ENCODE measurements at regions not wholly inside any gene's neighbourhood (a gene's known extent, or its start where the extent isn't known, plus 50 kb on each side); places are given as distances from the start of the nearest gene placed in this dataset.
"Not testable (repeated sequence)": the region's sequence is repeated elsewhere in the genome, so short reads cannot be mapped to it uniquely, and the experiment has no call there.

DNA sequence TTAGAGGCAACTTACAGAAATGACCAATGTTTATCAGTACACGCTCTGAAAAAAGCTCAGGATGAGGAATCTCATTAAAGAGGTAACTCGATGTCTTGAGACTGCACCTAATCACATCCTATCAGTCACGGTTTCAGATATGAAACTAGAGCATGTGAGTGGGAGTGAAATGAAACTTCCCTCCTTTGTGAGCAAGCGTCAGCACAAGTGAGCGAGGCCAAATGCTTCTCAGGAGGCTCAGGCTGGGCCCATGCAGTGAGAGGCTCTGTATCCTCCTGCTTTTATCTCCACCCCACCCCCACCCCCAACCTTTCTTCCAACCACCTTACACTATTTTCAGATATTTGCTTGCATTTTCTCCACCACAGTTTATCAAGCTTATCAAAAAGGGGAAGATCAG lies 140.8 kb upstream of the RIMS1 start:
- ATAC-seq = no peak
- Mint-ChIP-seq H3K36me3 (no peaks in the 10 kb centered on the region), H3K27ac (no peak overlapping the region), H3K4me1 (no peaks in the 10 kb centered on the region), H3K4me3 (no peak overlapping the region), H3K9me3 (peaks cover 2% of the 10 kb centered on the region)
- DNase-seq (ENCODE audit: low spot score in 2 of 2) = no peak

DNA sequence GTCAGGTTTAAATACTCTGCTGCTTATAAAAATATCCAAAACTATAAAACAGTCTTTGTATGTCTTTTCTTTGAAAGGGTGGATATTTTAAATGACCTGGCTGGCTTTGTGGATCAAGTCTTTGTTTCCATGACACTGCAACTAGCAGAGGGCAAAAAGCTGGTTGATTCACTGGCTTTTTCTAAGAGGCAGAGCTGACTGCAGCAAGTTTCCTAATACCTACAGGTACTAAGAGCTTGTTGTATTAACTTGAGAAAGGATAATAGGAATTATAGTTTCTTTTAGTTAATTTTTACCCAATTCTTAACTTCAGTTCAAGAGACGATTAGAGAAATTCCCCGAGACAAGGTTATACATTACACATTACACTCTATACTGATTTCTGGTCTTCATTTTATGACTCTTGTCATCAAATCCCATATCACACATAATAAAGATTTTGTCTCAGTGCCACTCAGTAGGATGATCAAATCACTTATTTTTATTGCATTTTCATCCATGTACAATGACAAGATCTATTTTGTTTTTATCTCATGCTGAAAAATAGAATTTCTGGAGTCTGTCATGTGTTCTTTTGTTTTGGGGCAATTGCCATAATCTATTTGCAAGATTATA lies 120.1 kb upstream of the RIMS1 start:
- ATAC-seq = no peak
- Mint-ChIP-seq H3K4me1 (no peaks in the 10 kb centered on the region), H3K9me3 (peaks cover 6% of the 10 kb centered on the region), H3K4me3 (no peak overlapping the region), H3K27ac (no peak overlapping the region), H3K36me3 (no peaks in the 10 kb centered on the region)
- DNase-seq (ENCODE audit: low spot score in 2 of 2) = no peak

DNA sequence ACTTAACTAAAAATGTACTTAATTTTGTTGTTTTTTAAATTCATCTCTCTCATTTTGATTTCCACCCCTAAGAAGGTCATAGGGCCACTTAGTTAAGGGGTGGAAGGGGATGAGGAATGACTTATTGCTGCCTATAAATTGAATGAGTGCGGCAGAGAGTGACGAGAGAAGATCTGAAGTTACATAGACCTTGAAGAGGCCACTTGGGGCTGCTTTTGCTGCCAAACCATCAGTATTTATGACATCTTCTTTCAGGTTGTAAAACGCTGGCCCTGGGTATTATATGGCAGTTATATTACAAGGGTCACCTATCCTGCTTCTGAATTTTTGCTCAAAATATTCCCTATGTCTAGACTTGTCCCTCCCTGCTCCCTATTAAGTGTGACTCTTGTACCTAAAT lies 119.6 kb upstream of the RIMS1 start:
- Mint-ChIP-seq H3K36me3 (no peaks in the 10 kb centered on the region), H3K4me3 (no peak overlapping the region), H3K4me1 (no peaks in the 10 kb centered on the region), H3K9me3 (peaks cover 10% of the 10 kb centered on the region), H3K27ac (no peak overlapping the region)
- DNase-seq (ENCODE audit: low spot score in 2 of 2) (no peak), ATAC-seq (no peak)

DNA sequence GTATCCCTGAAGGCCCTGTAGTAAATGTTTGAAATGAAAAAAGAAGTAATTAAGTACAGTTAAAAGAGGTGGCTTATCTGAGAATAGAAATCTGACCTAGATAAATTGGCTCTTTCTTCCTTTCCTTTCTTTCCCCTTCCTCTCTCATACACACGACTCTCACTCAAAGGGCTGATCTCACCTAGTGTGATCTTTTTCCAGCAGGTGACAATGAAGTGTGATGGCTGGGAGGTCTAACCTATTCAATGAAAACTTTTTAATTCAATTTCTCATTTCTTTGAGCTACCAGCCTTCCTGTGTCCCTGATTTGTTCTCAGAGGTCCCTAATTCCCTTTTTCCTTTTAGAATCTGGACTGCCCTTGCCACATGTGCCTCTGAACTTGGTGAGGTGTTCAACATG lies 118.0 kb upstream of the RIMS1 start:
- no peak overlapping the region for H3K27ac Mint-ChIP-seq
- no peaks in the 10 kb centered on the region for H3K36me3 Mint-ChIP-seq
- DNase-seq (ENCODE audit: low spot score in 2 of 2) (no peak), ATAC-seq (no peak)
- H3K4me1 Mint-ChIP-seq = no peaks in the 10 kb centered on the region
- peaks cover 11% of the 10 kb centered on the region for H3K9me3 Mint-ChIP-seq
- no peak overlapping the region for H3K4me3 Mint-ChIP-seq

DNA sequence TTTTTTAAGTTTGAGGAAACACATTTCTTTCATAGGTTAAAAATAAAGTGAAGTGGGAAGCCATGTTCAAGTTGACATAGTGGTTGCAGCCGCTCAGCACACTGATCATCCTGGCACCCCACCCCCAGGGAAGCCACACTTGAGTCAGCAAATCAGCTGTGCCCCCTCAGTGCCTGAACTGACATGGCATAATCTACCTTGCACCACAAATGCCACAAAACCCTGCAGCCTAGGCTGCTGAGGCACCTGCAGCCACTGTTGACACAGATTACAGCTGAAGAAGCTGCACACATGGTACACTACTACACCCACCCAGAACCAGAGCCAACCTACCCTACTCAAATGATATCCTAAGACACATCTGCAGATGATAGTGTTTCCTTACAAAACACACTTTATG lies 77.5 kb upstream of the RIMS1 start:
- Mint-ChIP-seq H3K36me3 (no peaks in the 10 kb centered on the region), H3K4me3 (no peak overlapping the region), H3K4me1 (no peaks in the 10 kb centered on the region), H3K9me3 (peaks cover 29% of the 10 kb centered on the region), H3K27ac (no peak overlapping the region)
- DNase-seq (ENCODE audit: low spot score in 2 of 2) (no peak), ATAC-seq (no peak)

DNA sequence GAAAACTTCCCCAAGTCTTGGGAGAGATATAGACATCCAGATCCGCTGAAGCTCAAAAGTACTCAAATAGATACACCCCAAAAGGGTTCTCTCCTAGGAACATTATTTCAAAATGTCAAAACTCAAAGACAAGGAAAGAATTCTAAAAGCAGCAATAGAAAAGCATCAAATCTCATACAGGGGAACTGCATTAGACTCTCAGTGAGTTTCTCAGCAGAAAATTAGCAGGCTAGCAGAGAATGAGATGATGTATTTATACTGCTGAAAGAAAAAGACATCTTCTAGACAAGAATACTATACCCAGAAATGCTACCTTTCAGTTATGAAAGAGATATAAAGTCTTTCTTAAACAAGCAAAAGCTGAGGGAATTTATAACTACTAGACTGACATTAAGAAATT lies 75.5 kb upstream of the RIMS1 start:
- no peaks in the 10 kb centered on the region for H3K36me3 Mint-ChIP-seq
- ATAC-seq (no peak), DNase-seq (ENCODE audit: low spot score in 2 of 2) (no peak)
- H3K9me3 Mint-ChIP-seq = peaks cover 30% of the 10 kb centered on the region
- H3K27ac Mint-ChIP-seq = no peak overlapping the region
- H3K4me1 Mint-ChIP-seq = no peaks in the 10 kb centered on the region
- H3K4me3 Mint-ChIP-seq = no peak overlapping the region

DNA sequence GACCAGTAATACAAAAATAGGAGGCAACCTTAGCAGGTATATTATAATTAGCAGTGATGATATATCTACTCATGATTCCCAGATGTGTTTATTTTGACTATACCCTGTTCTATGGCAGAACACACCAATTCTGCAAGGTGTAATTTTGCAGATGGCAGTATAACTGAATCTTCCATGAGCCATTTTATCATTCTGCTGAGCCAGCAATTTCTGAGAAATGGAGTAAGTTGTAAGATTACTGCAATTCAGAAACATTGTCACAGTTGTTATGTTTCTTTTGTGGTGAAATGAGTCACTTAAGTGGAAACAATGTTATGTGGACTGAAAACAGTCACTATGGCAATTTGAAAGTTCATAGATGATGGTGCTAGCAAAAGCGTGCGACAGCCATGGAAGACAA lies 63.7 kb upstream of the RIMS1 start:
- Mint-ChIP-seq H3K4me1 (no peaks in the 10 kb centered on the region), H3K36me3 (no peaks in the 10 kb centered on the region), H3K4me3 (no peak overlapping the region), H3K9me3 (peaks cover 9% of the 10 kb centered on the region), H3K27ac (no peak overlapping the region)
- no peak for ATAC-seq
- no peak for DNase-seq (ENCODE audit: low spot score in 2 of 2)

DNA sequence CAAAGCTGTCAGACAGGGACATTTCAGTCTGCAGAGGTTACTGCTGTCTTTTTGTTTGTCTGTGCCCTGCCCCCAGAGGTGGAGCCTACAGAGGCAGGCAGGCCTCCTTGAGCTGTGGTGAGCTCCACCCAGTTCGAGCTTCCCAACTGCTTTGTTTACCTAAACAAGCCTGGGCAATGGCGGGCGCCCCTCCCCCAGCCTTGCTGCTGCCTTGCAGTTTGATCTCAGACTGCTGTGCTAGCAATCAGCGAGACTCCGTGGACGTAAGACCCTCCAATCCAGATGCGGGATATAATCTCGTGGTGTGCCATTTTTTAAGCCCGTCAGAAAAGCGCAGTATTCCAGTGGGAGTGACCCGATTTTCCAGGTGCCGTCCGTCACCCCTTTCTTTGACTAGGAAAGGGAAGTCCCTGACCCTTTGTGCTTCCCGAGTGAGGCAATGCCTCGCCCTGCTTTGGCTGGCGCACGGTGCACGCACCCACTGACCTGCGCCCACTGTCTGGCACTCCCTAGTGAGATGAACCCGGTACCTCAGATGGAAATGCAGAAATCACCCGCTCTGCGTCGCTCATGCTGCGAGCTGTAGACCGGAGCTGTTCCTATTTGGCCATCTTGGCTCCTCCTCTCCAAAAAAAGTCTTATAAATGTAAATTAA lies 54.1 kb upstream of the RIMS1 start:
- H3K4me3 Mint-ChIP-seq; H3K36me3 Mint-ChIP-seq; H3K4me1 Mint-ChIP-seq; ATAC-seq; H3K27ac Mint-ChIP-seq; DNase-seq (ENCODE audit: low spot score in 2 of 2): not testable (repeated sequence)
- peaks cover 19% of the 10 kb centered on the region for H3K9me3 Mint-ChIP-seq
